SU-DHL-6 (cell line): ENCODE measurements at regions not wholly inside any gene's neighbourhood (a gene's known extent, or its start where the extent isn't known, plus 50 kb on each side); places are given as distances from the start of the nearest gene placed in this dataset.

Experiments used
- EZH2phosphoT487 ChIP-seq: fragments of 200-600 bp; sonication (generic), shearing (Covaris generic); conservative IDR thresholded peaks from 2 replicates; pipeline ENCODE4 v1.6.1; 2018; ENCODE audit warnings: mild to moderate bottlenecking, antibody characterized with exemption, low read length, moderate library complexity, mixed read lengths
- TF ChIP-seq, protein P1 (sequence below): fragments of 200-600 bp; sonication (generic); IDR thresholded peaks from one replicate; pipeline ENCODE4 v1.5.1; 2017; ENCODE audit warnings: antibody characterized with exemption, mild to moderate bottlenecking, low read length, moderate library complexity; ENCODE audit not compliant: insufficient read depth, poor library complexity, severe bottlenecking

DNA sequence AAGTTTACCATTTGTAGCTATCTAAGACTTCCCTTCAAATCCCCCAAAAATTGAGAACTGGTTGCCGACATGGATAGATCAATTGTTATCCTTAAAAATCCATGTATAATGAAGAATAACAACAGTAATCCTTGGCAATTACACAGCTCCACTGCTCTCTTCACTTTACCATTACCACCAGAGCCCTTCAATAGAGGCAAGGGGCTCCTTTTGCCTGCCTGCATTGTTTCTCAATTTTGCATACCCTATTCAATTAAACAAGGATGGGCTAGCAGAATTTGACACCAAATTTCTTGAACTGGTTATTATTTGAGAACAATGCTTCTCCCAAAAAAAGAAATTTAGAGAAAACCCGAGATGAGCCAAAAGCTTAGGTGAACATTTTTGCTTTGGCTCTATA lies 387.8 kb upstream of the PKN2 start:
- TF ChIP-seq, protein P1, sequence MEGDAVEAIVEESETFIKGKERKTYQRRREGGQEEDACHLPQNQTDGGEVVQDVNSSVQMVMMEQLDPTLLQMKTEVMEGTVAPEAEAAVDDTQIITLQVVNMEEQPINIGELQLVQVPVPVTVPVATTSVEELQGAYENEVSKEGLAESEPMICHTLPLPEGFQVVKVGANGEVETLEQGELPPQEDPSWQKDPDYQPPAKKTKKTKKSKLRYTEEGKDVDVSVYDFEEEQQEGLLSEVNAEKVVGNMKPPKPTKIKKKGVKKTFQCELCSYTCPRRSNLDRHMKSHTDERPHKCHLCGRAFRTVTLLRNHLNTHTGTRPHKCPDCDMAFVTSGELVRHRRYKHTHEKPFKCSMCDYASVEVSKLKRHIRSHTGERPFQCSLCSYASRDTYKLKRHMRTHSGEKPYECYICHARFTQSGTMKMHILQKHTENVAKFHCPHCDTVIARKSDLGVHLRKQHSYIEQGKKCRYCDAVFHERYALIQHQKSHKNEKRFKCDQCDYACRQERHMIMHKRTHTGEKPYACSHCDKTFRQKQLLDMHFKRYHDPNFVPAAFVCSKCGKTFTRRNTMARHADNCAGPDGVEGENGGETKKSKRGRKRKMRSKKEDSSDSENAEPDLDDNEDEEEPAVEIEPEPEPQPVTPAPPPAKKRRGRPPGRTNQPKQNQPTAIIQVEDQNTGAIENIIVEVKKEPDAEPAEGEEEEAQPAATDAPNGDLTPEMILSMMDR, result no peak
- no peak for TF ChIP-seq EZH2phosphoT487
